ENCODE measurements at regions not wholly inside any gene's neighbourhood (a gene's known extent, or its start where the extent isn't known, plus 50 kb on each side); places are given as distances from the start of the nearest gene placed in this dataset.

DNA sequence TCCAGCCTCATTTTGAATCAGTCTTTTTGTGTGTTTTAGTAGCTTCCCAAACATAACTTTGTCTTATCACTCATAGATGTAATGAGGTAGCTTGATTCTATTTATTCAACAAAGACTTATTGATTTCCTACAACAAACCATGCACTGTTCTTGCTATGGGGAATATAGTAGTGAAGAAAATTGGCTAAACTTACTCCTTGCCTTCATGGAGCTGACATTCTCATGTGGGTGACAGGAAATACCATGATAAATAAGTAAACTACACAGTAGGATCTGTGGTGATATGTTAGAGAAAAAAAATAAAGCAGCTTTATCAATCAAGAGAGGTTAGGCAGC lies 255.7 kb upstream of the TNC start:
- Histone ChIP-seq H3K9me3 (no peaks in the 10 kb centered on the region), H3K4me3 (ENCODE audit: low read depth, low read length) (no peak overlapping the region)
- no peak for DNase-seq

DNA sequence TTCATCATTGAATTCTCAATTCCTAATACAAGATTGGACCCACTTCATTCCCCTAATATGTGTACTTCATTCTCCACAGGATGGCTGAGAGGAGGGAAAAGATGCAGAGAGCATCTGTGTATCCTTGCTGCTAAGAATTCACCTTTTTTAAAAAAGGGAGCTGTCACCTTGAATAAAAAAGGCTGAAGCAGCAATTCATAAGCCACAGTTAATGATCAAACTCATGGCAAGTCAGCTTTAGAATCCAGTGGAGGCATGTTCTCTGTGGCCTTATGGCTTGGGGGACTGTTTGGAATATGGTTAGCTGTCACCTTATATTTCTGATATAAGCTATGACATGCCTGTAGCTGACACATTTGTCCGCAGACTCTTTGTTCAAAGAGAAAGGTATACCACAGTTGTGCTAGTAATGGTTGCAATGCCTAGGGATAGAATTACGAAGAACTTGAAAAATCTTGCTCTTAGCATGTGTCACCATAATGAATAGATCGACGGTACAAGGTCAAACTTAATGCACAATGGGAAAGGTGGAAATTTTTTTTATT lies 256.8 kb upstream of the TNC start:
- TF ChIP-seq, protein P1, sequence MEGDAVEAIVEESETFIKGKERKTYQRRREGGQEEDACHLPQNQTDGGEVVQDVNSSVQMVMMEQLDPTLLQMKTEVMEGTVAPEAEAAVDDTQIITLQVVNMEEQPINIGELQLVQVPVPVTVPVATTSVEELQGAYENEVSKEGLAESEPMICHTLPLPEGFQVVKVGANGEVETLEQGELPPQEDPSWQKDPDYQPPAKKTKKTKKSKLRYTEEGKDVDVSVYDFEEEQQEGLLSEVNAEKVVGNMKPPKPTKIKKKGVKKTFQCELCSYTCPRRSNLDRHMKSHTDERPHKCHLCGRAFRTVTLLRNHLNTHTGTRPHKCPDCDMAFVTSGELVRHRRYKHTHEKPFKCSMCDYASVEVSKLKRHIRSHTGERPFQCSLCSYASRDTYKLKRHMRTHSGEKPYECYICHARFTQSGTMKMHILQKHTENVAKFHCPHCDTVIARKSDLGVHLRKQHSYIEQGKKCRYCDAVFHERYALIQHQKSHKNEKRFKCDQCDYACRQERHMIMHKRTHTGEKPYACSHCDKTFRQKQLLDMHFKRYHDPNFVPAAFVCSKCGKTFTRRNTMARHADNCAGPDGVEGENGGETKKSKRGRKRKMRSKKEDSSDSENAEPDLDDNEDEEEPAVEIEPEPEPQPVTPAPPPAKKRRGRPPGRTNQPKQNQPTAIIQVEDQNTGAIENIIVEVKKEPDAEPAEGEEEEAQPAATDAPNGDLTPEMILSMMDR (IDR thresholded peaks at IDR 0.05; ENCODE audit: low read depth, low read length): no peak

More for the DNA sequence above, 255.7 kb upstream of the TNC start:
- Histone ChIP-seq H3K36me3 (no peaks in the 10 kb centered on the region), H3K4me1 (no peaks in the 10 kb centered on the region), H3K27me3 (no peaks in the 10 kb centered on the region)
- TF ChIP-seq, protein P1 (IDR thresholded peaks at IDR 0.05; ENCODE audit: low read depth, low read length): no peak

GRCh38 chr9:115378241-115378640 lies 260.3 kb upstream of the TNC start:
- no peaks in the 10 kb centered on the region for H3K9me3 ChIP-seq
- no peak overlapping the region for H3K4me3 ChIP-seq (ENCODE audit: low read depth, low read length)
- no peak for DNase-seq
- no peaks in the 10 kb centered on the region for H3K36me3 ChIP-seq
- TF ChIP-seq, protein P1 (IDR thresholded peaks at IDR 0.05; ENCODE audit: low read depth, low read length): no peak
- no peaks in the 10 kb centered on the region for H3K4me1 ChIP-seq
- H3K27me3 ChIP-seq: no peaks in the 10 kb centered on the region

More for the DNA sequence above, 256.8 kb upstream of the TNC start:
- H3K36me3 ChIP-seq: no peaks in the 10 kb centered on the region
- H3K4me3 ChIP-seq (ENCODE audit: low read depth, low read length): no peak overlapping the region
- DNase-seq: no peak
- H3K27me3 ChIP-seq: no peaks in the 10 kb centered on the region
- no peaks in the 10 kb centered on the region for H3K4me1 ChIP-seq
- no peaks in the 10 kb centered on the region for H3K9me3 ChIP-seq

- DNase-seq: no peak
- no peaks in the 10 kb centered on the region for H3K4me1 ChIP-seq
- H3K9me3 ChIP-seq: no peaks in the 10 kb centered on the region
- no peaks in the 10 kb centered on the region for H3K36me3 ChIP-seq
- no peaks in the 10 kb centered on the region for H3K27me3 ChIP-seq
- TF ChIP-seq, protein P1 (IDR thresholded peaks at IDR 0.05; ENCODE audit: low read depth, low read length): no peak
- no peak overlapping the region for H3K4me3 ChIP-seq (ENCODE audit: low read depth, low read length)
These were observed 260.8 kb upstream of the TNC start for GRCh38 chr9:115378758-115379157.

DNA sequence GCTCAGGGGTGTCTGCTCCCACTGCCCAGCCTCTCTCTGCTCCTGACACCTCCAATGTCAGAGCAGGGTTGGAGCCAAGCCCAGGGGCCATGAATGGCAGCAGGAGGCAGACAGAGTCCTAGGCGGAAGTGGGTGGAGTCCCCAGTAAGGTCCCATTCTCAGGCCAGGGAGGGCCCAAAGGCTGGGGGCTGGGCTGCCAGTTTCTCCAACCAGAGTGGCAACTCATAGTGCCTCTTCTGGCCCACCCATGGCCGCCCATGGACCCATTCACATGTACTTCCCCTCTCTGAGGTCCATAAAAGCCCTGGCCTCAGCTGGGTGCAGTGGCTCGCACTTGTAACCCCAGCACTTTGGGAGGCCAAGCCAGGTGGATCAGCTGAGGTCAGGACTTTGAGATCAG lies 261.8 kb upstream of the TNC start:
- no peak for DNase-seq
- H3K4me1 ChIP-seq: no peaks in the 10 kb centered on the region
- TF ChIP-seq, protein P1 (IDR thresholded peaks at IDR 0.05; ENCODE audit: low read depth, low read length): no peak
- no peaks in the 10 kb centered on the region for H3K36me3 ChIP-seq
- H3K4me3 ChIP-seq (ENCODE audit: low read depth, low read length): no peak overlapping the region
- no peaks in the 10 kb centered on the region for H3K27me3 ChIP-seq
- no peaks in the 10 kb centered on the region for H3K9me3 ChIP-seq

GRCh38 chr9:115382865-115383264 lies 264.9 kb upstream of the TNC start:
- H3K9me3 ChIP-seq: no peaks in the 10 kb centered on the region
- no peaks in the 10 kb centered on the region for H3K27me3 ChIP-seq
- no peak for DNase-seq
- no peaks in the 10 kb centered on the region for H3K36me3 ChIP-seq
- H3K4me1 ChIP-seq: no peaks in the 10 kb centered on the region
- no peak overlapping the region for H3K4me3 ChIP-seq (ENCODE audit: low read depth, low read length)
- TF ChIP-seq, protein P1 (IDR thresholded peaks at IDR 0.05; ENCODE audit: low read depth, low read length): no peak
